Eye (tissue), 1 donor: ENCODE measurements at regions not wholly inside any gene's neighbourhood (a gene's known extent, or its start where the extent isn't known, plus 50 kb on each side); places are given as distances from the start of the nearest gene placed in this dataset.

Experiments
- DNase-seq: peaks from one replicate; pipeline ENCODE4 v3.0.0-alpha.2; 2015

DNA sequence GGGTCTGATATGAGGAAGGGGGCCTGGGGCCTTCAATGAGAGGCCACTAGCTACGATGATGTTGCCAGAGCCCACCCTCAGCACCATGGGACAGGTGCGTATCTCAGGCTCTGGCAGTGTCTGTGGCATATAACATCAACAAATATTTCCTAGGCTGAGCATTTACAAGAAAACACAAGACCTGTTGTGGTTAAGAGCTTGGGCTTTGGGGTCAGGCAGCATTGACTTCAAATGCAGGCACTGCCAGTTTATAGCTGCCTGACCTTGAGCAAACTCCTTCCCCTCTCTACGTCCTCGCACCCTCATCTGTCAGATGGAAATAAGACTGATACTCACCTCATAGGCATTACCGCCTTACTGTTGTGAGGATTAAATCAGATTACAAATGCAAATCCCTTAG, 156.0 kb downstream of the KATNAL1 start:
- DNase-seq, result no peak

- no peak for DNase-seq
Observed at GRCh38 chr13:30149248-30149647, 158.1 kb downstream of the KATNAL1 start.

GRCh38 chr13:30148786-30149185, 158.6 kb downstream of the KATNAL1 start:
- DNase-seq, result no peak

DNA sequence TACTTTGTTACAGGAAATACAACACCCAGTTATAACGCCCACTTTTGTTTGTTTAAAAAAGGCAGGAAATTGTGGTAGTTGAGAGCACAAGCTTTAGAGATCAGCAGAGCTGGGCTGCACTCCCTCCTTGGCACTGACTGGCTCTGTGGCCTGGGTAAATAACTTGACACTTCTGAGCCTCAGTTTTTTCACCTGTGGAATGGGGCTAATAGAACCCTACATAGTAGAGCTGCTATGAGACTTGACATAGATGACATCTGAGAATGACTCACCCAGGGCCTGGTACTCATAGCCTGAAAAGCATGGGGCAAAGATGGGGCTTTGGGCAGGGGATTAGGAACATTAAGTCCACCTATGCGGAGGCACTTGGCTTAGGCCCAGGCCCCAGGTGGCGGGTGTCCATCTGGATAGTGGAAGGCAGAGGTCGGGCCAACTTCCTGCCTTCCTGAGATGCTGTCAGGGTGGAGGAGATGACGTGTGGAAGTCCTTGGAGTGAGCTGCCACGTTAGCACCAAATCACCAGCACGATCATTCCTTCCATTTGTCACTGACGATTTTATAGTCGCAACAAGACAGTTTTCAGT, 159.1 kb downstream of the KATNAL1 start:
- DNase-seq, result no peak

DNA sequence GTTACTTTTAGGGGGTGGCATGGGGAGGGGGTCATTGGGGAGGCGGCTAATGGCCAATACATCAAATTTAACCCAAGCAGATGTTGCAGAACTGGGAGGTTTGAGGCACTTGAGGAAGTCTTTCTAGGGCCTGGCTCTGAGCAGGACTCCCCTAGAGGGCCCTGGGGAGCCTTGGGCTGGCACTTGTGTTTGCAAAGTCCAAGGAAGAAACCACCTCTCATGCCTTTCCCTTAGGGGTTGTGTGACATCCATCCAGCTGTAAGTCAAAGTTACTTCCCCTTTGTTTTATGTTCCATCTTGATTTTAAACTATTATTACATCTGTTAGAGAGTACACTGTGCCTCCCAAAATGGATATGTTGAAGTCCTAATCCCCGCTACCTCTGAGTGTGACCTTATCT, 159.9 kb downstream of the KATNAL1 start:
- no peak for DNase-seq

- DNase-seq, result no peak
Observed at GRCh38 chr13:30147015-30147414, 160.3 kb downstream of the KATNAL1 start.

DNA sequence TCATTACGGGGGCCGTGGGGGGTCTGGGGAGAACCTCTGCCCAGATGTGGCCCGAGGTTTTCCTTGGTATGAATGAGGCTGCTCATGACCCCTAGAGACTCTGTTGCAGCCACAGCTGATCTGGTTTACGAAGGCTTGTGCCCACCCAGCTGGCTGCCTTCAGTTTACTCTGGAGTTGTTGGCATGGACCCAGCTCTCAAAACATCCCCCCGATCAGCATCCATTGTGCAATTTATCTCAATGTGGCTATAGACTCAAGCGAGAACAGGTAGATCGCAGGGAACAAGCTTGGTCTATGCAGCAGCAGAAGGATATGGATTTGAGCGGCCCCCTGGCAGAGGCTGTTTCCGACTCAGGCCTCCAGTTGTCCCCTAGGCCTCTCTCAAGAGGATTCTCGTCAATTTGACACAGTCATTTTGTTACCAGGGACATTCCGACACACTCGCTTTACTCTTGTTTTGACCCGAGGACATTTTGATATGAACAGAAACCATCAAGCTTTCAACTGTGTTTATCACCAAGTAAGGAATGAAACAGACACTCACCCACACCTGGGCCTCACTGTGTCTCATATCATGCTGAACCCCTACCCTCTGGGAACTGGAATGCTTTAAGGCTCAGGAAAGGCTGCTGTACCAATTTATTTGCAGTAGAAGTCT, 161.5 kb downstream of the KATNAL1 start:
- no peak for DNase-seq

GRCh38 chr13:30143666-30144400, 163.5 kb downstream of the KATNAL1 start:
- DNase-seq, result no peak

- peak; percentile 73 for DNase-seq
Observed at GRCh38 chr13:30142486-30143211, 164.7 kb downstream of the KATNAL1 start.

DNA sequence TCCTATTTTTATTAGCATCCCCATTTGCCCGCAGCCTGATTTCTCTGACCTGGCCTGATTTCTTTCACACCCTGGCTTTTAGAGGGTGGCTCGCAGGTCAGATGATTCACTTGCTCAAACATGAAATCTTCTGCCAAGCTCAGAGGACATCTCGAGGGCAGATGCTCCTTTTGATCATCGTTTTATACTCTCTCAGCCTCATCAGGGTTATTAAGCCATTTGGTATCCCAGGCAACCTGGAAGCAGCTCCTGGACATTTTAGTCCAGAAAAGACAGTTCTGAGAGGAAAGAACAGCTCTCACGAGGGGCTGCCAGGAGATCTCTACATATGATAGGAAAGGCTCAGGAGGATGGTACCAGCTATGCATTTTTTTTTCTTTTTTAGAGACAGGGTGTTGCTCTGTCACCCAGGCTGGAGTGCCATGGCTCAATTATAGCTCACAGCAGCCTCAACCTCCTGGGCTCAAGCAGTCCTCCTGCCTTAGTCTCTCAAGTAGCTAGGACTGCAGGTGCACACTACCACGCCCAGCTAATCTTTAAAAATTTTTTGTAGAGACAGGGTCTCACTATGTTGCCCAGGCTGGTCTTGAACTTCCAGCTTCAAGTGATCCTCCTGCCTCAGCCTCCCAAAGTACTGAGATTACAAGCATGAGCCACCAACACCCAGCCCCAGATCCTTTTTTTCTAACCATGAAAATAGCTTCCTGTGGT, 165.4 kb downstream of the KATNAL1 start:
- DNase-seq, result no peak

DNA sequence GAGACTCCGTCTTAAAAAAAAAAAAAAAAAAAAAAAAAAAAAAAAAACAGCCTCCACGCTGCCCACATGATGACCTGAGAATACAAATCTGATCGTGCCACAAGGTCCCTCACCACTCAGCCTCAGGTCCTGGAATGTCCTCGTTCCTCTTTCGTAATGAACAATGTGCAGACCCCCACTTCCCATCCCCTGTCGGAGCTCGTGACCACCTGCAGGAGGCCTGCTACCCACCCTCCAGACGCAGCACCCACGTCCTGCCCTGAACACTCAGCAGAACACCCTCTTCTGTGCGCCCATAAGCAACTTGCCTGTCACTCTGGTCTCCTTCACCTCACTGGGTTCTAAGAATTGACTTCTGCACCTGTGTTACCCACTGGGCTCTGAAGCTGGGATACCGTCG, 166.4 kb downstream of the KATNAL1 start:
- DNase-seq, result no peak

DNA sequence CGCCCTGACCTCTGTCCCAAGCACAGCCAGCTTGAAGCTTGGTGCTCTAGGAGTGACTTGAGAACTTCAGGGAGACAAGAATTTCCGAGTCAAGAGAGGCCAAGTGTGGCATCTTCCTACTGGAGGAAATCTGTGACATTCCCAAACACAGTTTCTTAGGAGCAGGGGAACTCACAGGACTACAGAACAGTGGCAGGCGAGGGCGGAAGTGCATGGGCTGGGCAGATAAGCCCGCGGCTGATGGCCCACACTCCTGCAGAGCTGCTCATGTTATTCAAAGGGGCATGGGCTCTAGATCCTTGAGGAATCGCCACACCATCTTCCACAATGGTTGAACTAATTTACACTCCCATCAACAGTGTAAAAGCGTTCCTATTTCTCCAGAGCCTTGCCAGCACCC, 168.8 kb downstream of the KATNAL1 start:
- no peak for DNase-seq

DNA sequence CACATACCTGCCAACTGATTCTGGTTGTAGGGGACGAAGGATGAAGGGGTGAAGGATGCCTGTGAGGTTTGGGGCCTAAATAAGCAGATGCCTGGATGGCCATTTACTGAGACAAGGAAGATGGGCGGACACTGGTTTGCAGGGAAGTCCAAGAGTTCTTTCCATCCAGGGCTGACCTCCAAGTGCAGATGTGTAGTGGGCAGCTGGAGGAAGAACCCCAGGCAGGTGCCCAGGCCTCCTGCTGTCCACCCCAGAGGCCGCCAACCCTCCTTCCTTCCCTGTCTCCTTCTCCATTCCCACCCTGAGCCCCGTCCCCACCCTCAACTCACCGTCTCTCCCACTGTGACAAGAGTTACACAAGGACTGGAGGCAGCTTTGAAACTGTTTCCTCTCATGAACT, 171.5 kb downstream of the KATNAL1 start:
- DNase-seq, result no peak

- no peak for DNase-seq
Observed at GRCh38 chr13:30135351-30135750, 172.0 kb downstream of the KATNAL1 start.

- DNase-seq, result no peak
Observed at GRCh38 chr13:30134578-30134977, 172.8 kb downstream of the KATNAL1 start.

DNA sequence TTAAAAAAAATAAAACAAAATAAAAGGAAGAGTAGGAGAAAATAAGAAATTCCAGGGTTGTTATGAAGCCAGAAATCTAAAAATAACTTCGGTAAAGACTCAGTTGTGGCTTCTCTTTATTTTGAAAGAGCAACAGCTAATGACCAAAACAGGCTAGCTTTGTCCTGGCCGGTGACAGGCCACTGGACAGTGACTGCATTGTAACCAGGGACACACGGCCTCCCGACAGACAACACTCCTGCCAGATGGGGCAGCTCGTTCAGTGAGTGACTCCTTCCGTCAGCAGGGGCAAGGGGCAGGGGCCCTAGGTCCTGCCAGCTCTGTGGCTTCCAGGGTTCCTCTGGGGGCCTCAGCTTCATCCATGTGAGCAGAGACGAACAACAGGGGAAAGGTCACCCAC, 173.4 kb downstream of the KATNAL1 start:
- no peak for DNase-seq

DNA sequence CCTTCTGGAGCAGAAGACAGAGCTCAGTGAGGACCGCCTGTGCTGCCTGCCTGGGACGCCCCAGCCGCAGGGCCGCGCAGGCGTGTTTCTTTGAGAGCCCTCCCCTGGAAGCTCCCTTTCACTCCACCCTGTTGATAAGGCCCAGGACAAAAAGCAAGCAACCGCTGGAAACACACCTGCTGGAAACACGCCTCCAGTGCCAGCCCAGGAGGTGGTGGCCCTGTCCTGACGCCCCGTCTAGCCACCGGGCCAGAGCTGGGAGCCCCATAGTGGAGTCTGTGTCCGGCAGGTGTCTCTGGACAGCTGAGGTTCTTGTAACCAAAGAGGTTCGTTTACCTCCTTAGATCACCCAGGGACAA, 173.8 kb downstream of the KATNAL1 start:
- no peak for DNase-seq

DNA sequence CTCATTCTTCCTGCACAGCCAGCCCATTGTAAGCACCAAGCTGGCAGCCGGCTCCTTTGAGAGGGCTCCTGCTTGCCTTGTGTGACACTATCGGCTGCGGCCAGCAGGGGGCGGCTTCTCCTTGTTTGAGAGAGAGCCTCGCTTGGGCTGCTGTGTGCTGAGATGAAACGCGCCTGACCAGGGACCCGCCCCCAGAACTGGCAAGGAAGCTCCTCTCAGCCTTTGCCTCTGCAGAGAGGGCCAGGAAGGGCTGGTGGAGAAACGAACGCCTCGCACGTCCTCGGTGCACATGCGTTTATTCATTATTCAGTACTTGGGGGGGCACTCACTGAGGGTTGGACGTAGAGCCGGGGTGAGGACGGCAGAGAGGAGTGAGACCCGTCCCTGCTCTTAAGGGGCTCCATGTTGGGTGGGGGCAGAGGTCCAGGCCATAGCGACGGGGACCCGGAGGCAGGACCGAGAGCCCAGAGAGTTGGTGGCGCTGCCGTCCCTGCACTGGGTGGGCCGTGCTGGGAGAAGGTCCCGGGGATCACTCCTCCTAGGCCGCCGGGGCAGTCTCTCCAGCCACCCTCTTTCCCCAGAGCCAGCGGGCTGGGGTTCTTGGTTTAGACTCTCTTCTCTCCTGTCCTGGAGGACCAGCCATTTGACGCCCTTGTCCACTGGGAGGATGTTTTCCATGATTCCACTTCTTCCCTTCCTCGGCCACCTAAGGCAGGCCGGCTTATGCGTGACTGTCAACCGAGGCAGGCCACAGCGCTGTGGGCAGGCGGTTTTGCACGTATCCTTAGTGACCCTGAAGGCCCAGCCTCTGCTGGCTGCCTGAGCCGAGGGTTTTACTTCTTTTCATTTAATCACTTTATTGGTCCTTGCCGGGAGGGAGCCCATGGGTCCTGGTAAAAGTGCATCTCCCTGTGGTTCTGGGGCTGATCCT, 174.5 kb downstream of the KATNAL1 start:
- DNase-seq, result peak; percentile 98

DNA sequence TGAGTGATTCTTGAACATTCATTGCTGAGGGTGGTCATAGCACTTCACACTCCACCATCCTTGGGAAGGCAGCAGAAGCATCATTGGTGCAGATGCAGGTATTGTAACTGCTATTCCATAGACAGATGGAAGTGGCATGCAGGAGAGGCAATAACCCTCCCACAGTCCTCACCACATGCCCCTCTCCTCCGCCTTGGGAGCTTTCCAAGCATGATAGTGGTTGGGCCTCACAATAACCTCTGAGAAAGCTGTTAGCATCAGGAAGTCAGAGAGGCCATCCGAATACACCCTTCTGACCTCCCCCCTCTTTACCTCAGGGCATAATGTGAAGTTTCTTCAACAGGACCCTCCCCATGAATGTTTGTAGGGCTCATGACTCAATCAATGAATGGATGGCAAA, 177.9 kb downstream of the KATNAL1 start:
- no peak for DNase-seq

DNA sequence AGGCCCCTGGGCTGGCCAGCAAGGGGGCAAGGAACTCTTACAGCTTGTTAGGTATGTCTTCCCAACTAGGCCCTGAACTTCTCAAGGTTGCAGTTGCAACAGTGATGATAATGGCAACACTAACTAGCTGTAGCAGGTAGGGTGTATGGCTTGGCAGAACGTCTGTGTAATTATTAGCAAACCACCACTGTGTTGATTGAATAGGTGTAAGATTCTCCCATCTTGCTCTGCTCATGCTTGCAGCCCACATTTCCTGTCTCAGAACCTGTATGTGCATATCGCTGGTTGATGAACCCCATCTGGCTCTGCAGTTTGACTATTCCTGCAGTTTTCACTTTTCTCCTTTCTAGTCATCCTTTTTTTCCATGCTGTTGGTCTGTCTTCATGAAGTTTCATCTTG, 178.8 kb downstream of the KATNAL1 start:
- no peak for DNase-seq

DNA sequence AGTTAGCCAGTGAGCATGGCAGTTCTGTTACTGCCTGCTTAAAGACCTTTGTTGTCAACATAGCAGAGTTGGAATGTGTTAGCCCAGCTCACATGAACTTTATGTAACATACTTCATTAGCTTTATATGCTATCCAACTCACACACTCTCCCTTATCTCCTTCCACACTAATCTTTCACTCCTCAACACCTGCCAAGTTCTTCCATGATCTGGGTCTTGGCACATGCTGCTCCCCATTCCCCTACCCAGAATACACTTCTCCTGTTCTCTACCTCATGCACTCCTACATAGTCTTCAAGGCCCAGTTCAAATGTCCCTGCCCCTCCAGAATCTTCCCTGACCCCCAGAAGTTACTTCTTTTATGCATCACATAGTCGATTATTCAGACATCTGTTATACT, 179.3 kb downstream of the KATNAL1 start:
- DNase-seq, result no peak

DNA sequence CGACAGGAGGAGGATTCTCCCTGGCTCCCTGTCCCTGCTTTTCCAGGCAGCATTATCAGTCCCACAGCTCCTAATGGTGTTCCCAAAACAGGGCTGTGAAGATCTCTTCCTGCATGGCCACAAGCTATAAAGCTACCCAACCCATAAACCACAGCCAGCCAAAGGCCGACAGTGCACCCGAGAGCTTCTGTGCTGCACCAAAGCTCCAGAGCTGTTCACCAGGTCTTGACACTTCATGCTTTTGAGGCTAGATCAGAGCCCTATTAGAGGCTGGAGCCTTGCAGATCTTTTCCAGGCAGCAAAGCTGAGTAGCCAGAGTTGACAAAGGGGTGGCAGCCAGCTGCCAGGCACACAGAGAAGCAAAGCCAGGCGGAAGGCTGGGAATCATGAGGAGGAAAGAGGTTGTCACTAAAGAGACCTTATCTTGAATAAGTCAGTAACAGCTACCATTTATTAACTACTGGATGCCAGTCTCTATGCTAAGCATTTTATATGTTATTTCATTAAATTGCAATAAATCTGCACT, 180.4 kb downstream of the KATNAL1 start:
- DNase-seq, result no peak
